ENCODE measurements at regions not wholly inside any gene's neighbourhood (a gene's known extent, or its start where the extent isn't known, plus 50 kb on each side); places are given as distances from the start of the nearest gene placed in this dataset.

DNA sequence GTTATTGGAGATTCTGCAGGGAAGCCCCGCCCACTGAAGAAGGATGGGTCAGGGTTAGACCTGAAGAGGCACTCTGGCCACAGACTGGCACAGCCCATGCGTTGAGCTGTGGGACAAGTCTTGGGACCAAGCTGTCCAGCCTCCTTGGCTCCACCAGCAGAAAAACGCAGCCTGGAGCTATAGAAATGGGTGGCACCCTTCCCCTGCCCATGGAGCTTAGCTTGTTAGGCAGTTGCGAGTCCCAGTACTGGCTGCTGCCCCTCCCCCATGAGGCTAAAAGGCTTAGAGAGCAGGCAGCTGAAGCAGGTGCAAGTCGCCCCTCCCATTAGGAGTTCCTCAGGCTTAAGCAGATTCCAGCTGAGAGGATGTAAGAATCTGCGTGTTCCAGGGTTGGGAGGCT is 1124.0 kb upstream of the TMEM132C start:
- Histone ChIP-seq H3K36me3 (ENCODE audit: insufficient read depth, low read length) (no peaks in the 10 kb centered on the region), H3K27ac (ENCODE audit: low read depth, low read length) (no peak overlapping the region), H4K20me1 (ENCODE audit: insufficient read depth, low read length) (no peaks in the 10 kb centered on the region), H3K4me1 (ENCODE audit: insufficient read depth, low read length) (peaks cover 6% of the 10 kb centered on the region), H3K4me2 (ENCODE audit: insufficient read depth, low read length) (no peak overlapping the region), H3K79me2 (ENCODE audit: insufficient read depth, low read length) (no peaks in the 10 kb centered on the region), H3K27me3 (ENCODE audit: insufficient read depth, low read length) (no peaks in the 10 kb centered on the region), H3K9me3 (ENCODE audit: low read depth, low read length) (no peaks in the 10 kb centered on the region), H3K4me3 (ENCODE audit: insufficient read depth, low read length) (no peak overlapping the region), H2AFZ (ENCODE audit: low read length) (no peak overlapping the region)
- no peak for DNase-seq (ENCODE audit: insufficient read length, low spot score, missing footprints)
- TF ChIP-seq, protein P1, sequence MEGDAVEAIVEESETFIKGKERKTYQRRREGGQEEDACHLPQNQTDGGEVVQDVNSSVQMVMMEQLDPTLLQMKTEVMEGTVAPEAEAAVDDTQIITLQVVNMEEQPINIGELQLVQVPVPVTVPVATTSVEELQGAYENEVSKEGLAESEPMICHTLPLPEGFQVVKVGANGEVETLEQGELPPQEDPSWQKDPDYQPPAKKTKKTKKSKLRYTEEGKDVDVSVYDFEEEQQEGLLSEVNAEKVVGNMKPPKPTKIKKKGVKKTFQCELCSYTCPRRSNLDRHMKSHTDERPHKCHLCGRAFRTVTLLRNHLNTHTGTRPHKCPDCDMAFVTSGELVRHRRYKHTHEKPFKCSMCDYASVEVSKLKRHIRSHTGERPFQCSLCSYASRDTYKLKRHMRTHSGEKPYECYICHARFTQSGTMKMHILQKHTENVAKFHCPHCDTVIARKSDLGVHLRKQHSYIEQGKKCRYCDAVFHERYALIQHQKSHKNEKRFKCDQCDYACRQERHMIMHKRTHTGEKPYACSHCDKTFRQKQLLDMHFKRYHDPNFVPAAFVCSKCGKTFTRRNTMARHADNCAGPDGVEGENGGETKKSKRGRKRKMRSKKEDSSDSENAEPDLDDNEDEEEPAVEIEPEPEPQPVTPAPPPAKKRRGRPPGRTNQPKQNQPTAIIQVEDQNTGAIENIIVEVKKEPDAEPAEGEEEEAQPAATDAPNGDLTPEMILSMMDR (IDR thresholded peaks at IDR 0.05; ENCODE audit: extremely low read depth, low read depth, low read length), result no peak

DNA sequence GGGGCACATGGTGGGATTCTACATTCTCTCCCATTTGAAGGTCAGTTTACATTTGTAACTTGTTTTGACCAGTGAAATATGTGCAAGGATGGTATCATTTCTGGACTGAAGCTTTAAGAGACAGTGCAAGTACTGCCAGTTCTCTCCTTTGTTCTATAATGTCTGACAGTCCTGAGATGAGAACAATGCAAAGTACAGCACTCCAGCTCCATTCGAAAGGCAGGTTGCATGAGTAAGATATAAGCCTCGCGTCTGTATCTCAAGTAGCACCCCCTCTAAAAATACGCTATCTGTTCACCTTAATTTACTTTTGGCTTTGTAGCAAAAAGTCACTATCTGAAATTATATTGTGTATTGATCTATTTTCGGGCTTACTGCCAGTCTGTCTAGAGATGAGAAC is 1122.2 kb upstream of the TMEM132C start:
- DNase-seq (ENCODE audit: insufficient read length, low spot score, missing footprints), result no peak
- Histone ChIP-seq H3K9me3 (ENCODE audit: low read depth, low read length) (no peaks in the 10 kb centered on the region), H3K79me2 (ENCODE audit: insufficient read depth, low read length) (no peaks in the 10 kb centered on the region), H4K20me1 (ENCODE audit: insufficient read depth, low read length) (no peaks in the 10 kb centered on the region), H3K36me3 (ENCODE audit: insufficient read depth, low read length) (no peaks in the 10 kb centered on the region), H3K4me3 (ENCODE audit: insufficient read depth, low read length) (no peak overlapping the region), H3K27ac (ENCODE audit: low read depth, low read length) (no peak overlapping the region), H3K4me1 (ENCODE audit: insufficient read depth, low read length) (peaks cover 13% of the 10 kb centered on the region), H3K4me2 (ENCODE audit: insufficient read depth, low read length) (no peak overlapping the region), H2AFZ (ENCODE audit: low read length) (no peak overlapping the region), H3K27me3 (ENCODE audit: insufficient read depth, low read length) (no peaks in the 10 kb centered on the region)
- TF ChIP-seq, protein P1 (IDR thresholded peaks at IDR 0.05; ENCODE audit: extremely low read depth, low read depth, low read length), result no peak

DNA sequence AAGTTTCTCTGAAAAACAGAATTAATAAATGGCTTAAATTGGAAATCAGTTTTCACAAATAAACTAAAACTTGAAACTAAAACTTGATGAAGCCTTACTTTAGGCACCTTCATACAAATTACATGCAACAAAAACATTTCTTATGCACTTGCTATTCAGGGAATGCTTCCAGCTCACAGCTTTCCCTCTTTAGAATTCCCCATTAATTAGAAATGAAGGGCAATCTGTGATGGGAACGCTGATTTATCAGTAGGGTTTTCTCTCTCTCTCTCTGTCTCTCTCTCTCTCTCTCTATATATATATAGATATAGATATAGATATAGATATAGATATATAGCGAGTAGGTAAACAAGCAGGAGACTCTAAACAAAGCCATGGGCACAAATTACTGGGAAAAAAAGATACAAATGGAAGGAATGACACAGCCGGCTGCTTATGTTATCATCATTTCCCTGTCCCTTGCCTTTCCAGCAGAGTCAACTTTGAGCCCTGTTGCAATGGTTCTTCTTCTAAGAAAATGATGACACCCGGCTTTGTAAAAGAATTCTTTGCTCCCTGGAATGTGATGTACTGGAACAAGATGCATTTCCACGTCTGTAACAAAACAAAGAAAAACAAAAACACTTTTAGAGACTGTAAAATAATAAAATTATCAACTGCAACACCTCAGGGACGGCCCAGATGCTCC is 1121.6 kb upstream of the TMEM132C start:
- peaks cover 16% of the 10 kb centered on the region for H3K4me1 ChIP-seq (ENCODE audit: insufficient read depth, low read length)
- peak overlapping the region; percentile 96 for H2AFZ ChIP-seq (ENCODE audit: low read length)
- peak overlapping the region; percentile 81 for H3K4me3 ChIP-seq (ENCODE audit: insufficient read depth, low read length)
- H3K27me3 ChIP-seq (ENCODE audit: insufficient read depth, low read length), result no peaks in the 10 kb centered on the region
- TF ChIP-seq, protein P1 (IDR thresholded peaks at IDR 0.05; ENCODE audit: extremely low read depth, low read depth, low read length), result no peak
- DNase-seq (ENCODE audit: insufficient read length, low spot score, missing footprints), result no peak
- no peaks in the 10 kb centered on the region for H3K36me3 ChIP-seq (ENCODE audit: insufficient read depth, low read length)
- H4K20me1 ChIP-seq (ENCODE audit: insufficient read depth, low read length), result no peaks in the 10 kb centered on the region
- H3K27ac ChIP-seq (ENCODE audit: low read depth, low read length), result peak overlapping the region; percentile 68
- peak overlapping the region; percentile 85 for H3K4me2 ChIP-seq (ENCODE audit: insufficient read depth, low read length)
- no peaks in the 10 kb centered on the region for H3K9me3 ChIP-seq (ENCODE audit: low read depth, low read length)
- no peaks in the 10 kb centered on the region for H3K79me2 ChIP-seq (ENCODE audit: insufficient read depth, low read length)

DNA sequence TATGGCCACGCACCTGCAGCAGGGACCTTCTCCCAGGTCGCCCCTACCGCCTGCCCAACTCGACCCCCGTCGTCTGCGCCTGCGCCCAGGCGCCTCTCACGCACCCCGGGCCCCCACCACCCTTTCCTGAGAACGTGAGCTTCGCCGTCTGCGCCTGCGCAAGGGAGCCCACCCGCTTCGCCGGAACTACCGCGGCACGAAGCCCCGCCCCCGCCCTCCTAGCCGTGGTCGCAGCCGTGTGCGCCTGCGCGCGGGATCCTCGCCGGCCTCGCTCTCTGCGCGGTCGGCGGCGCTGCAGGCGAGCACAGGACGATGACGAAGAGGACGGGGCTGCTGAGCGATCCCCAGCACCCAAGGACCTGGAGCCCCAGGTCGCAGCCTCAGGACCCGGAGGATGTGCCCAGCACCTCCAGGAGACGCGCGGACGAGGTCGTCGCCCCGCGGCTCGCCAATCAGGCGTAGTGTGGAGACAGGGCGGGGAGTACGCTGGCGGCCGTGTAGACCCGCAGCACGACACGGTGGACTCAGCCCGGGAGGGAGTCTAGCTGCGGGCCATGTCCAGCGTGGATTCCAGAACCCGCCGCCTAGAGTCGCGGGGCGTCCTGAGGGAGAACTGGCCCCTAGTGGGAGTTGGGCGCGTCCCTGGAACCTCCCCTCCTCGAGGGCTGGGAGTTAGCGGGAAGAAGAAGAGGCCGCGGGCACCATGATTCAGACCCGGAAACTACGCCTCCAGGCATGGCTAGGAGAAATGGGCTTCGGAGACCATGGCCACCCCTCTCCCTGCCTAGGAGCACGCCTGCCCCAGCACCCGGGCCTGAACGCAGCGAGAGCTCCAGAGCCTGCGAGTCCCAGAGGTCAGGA is 1120.8 kb upstream of the TMEM132C start:
- Histone ChIP-seq H3K27me3 (ENCODE audit: insufficient read depth, low read length) (no peaks in the 10 kb centered on the region), H4K20me1 (ENCODE audit: insufficient read depth, low read length) (no peaks in the 10 kb centered on the region), H2AFZ (ENCODE audit: low read length) (peak overlapping the region; percentile 96), H3K4me1 (ENCODE audit: insufficient read depth, low read length) (peaks cover 16% of the 10 kb centered on the region), H3K4me2 (ENCODE audit: insufficient read depth, low read length) (peak overlapping the region; percentile 85), H3K79me2 (ENCODE audit: insufficient read depth, low read length) (no peaks in the 10 kb centered on the region), H3K36me3 (ENCODE audit: insufficient read depth, low read length) (no peaks in the 10 kb centered on the region), H3K4me3 (ENCODE audit: insufficient read depth, low read length) (peak overlapping the region; percentile 81), H3K27ac (ENCODE audit: low read depth, low read length) (peak overlapping the region; percentile 77), H3K9me3 (ENCODE audit: low read depth, low read length) (no peaks in the 10 kb centered on the region)
- peak; percentile 97 for DNase-seq (ENCODE audit: insufficient read length, low spot score, missing footprints)
- TF ChIP-seq, protein P1 (IDR thresholded peaks at IDR 0.05; ENCODE audit: extremely low read depth, low read depth, low read length), result no peak
